SK-N-SH (cell line): ENCODE measurements at regions not wholly inside any gene's neighbourhood (a gene's known extent, or its start where the extent isn't known, plus 50 kb on each side); places are given as distances from the start of the nearest gene placed in this dataset.

ENCODE experiments used
- CTCF ChIP-seq: fragments of 200-600 bp; sonication (generic); IDR thresholded peaks from 2 replicates; pipeline ENCODE4 v1.6.1; 2017; ENCODE audit warnings: antibody characterized with exemption, mild to moderate bottlenecking, moderate library complexity
- USF2 ChIP-seq: fragments of 150-350 bp; IDR thresholded peaks from 2 replicates; pipeline ENCODE4 v1.6.1; 2017; ENCODE audit warnings: antibody characterized with exemption, low read length, low read depth, borderline replicate concordance

GRCh38 chr3:59265566-59265965, 215.7 kb upstream of the CFAP20DC start:
- TF ChIP-seq USF2 (no peak), CTCF (no peak)
